ENCODE measurements at regions not wholly inside any gene's neighbourhood (a gene's known extent, or its start where the extent isn't known, plus 50 kb on each side); places are given as distances from the start of the nearest gene placed in this dataset.

GRCh38 chr20:55239269-55239668, 763.9 kb downstream of the DOK5 start:
- intact Hi-C loops (cut with micrococcal nuclease; ENCODE audit: unreplicated experiment): no loop called here
- ChIA-PET RAD21 (ENCODE audit: unreplicated experiment) (no interaction called here), SMC1A (ENCODE audit: uncharacterized antibody, unreplicated experiment) (no interaction called here), CTCF (no interaction called here), POLR2A (no interaction called here)
- ATAC-seq: no peak
- FAIRE-seq: no peak
- Histone ChIP-seq H3K79me2 (ENCODE audit: control insufficient read depth, insufficient read depth, low read length) (no peaks in the 10 kb centered on the region), H2AFZ (ENCODE audit: control insufficient read depth, low read depth, low read length) (no peak overlapping the region), H3K4me2 (ENCODE audit: control insufficient read depth, insufficient read depth) (no peak overlapping the region), H3K4me3 (no peak overlapping the region), H3K9ac (ENCODE audit: control insufficient read depth, insufficient read depth, low read length) (no peak overlapping the region), H3K27ac (ENCODE audit: control insufficient read depth, insufficient read depth) (no peak overlapping the region), H3K4me1 (ENCODE audit: control insufficient read depth, insufficient read depth, low read length) (no peaks in the 10 kb centered on the region), H3K9me3 (replicated peaks; ENCODE audit: control insufficient read depth, insufficient read depth, low read length) (no peaks in the 10 kb centered on the region; the same call in 2 of the 3 replicates), H3K36me3 (ENCODE audit: control insufficient read depth in 2 of 2, insufficient read depth in 2 of 2, low read length in 1 of 2) (no peaks in the 10 kb centered on the region), H4K20me1 (ENCODE audit: control insufficient read depth, insufficient read depth) (no peaks in the 10 kb centered on the region), H3K27me3 (replicated peaks in 1 of 2; ENCODE audit: control insufficient read depth in 2 of 2, insufficient read depth in 2 of 2, low read length in 1 of 2) (no peaks in the 10 kb centered on the region)
- no TSS peak for BruUV-seq (replicated peaks)
- DNase-seq (ENCODE audit: low read depth, low spot score): no peak
- in situ Hi-C loops (cut with MboI): no loop called here
- no peak for TF ChIP-seq POLR2AphosphoS2 (IDR thresholded peaks at IDR 0.05; ENCODE audit: low read depth, low read length)
- no peak for TF ChIP-seq IKZF2 (IDR thresholded peaks at IDR 0.05)
- no peak for TF ChIP-seq BHLHE40 (IDR thresholded peaks at IDR 0.05; ENCODE audit: borderline replicate concordance in 1 of 2, low read depth in 2 of 2, low read length in 1 of 2)
- TF ChIP-seq HDGF (IDR thresholded peaks at IDR 0.05): no peak
- no peak for TF ChIP-seq NR2C2 (IDR thresholded peaks at IDR 0.05; ENCODE audit: borderline replicate concordance, control insufficient read depth, insufficient read length, low read depth)
- TF ChIP-seq GATAD2B (conservative IDR thresholded peaks at IDR 0.05; ENCODE audit: low read depth): no peak
- no peak for TF ChIP-seq ETV6 (conservative IDR thresholded peaks at IDR 0.05 in 1 of 2, IDR thresholded peaks at IDR 0.05 in 1 of 2; ENCODE audit: borderline replicate concordance in 1 of 2, low read depth in 1 of 2)
- no peak for TF ChIP-seq KAT2A (conservative IDR thresholded peaks at IDR 0.05; ENCODE audit: control insufficient read depth, low read depth, low read length)
- no peak for TF ChIP-seq BCL11A (IDR thresholded peaks at IDR 0.05; ENCODE audit: low read depth, low read length)
- TF ChIP-seq EZH2 (IDR thresholded peaks at IDR 0.05; ENCODE audit: borderline replicate concordance, control insufficient read depth, low read depth, low read length): no peak
- no peak for TF ChIP-seq EED (IDR thresholded peaks at IDR 0.05; ENCODE audit: low read depth)
- TF ChIP-seq MXI1 (IDR thresholded peaks at IDR 0.05; ENCODE audit: low read depth, low read length): no peak
- TF ChIP-seq ZNF24 (IDR thresholded peaks at IDR 0.05): no peak
- TF ChIP-seq FOXM1 (IDR thresholded peaks at IDR 0.05; ENCODE audit: low read depth, low read length): no peak
- TF ChIP-seq BACH1 (IDR thresholded peaks at IDR 0.05; ENCODE audit: borderline replicate concordance): no peak
- no peak for TF ChIP-seq ZNF217 (IDR thresholded peaks at IDR 0.05)
- TF ChIP-seq HCFC1 (IDR thresholded peaks at IDR 0.05; ENCODE audit: low read length): no peak
- TF ChIP-seq KLF5 (IDR thresholded peaks at IDR 0.05; ENCODE audit: partially characterized antibody): no peak
- no peak for TF ChIP-seq FOS (IDR thresholded peaks at IDR 0.05; ENCODE audit: borderline replicate concordance, extremely low read depth, insufficient read length)
- WGBS (ENCODE audit: insufficient coverage, insufficient replicate concordance, low lambda C conversion rate, missing lambda C conversion rate): 0% methylated on average over 1 of the region's 1 CpG

All from GM12878 (cell line).